ENCODE measurements at regions not wholly inside any gene's neighbourhood (a gene's known extent, or its start where the extent isn't known, plus 50 kb on each side); places are given as distances from the start of the nearest gene placed in this dataset.

DNA sequence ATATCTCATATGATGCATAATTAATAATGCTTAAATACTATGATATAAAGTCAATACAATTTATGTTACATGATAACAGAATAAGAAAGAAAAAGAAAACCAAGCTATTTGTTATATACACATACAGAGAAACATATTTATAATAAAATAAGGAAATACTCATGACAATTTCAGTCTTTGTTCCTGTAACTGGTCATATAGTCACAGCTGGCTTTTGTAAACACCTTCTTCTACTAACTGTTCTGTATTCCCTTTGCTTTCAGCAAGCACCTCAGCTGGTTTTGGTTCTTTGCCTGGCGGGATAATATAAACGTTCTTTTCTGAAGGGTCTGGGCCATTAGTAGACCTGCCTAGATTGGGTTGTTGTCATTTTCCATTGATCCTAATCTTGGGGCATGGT lies 158.5 kb downstream of the COPS8 start:
- TF ChIP-seq, protein P1, sequence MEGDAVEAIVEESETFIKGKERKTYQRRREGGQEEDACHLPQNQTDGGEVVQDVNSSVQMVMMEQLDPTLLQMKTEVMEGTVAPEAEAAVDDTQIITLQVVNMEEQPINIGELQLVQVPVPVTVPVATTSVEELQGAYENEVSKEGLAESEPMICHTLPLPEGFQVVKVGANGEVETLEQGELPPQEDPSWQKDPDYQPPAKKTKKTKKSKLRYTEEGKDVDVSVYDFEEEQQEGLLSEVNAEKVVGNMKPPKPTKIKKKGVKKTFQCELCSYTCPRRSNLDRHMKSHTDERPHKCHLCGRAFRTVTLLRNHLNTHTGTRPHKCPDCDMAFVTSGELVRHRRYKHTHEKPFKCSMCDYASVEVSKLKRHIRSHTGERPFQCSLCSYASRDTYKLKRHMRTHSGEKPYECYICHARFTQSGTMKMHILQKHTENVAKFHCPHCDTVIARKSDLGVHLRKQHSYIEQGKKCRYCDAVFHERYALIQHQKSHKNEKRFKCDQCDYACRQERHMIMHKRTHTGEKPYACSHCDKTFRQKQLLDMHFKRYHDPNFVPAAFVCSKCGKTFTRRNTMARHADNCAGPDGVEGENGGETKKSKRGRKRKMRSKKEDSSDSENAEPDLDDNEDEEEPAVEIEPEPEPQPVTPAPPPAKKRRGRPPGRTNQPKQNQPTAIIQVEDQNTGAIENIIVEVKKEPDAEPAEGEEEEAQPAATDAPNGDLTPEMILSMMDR (IDR thresholded peaks at IDR 0.05; ENCODE audit: partially characterized antibody, unreplicated experiment), result no peak
- Mint-ChIP-seq H3K27ac (ENCODE audit: unreplicated experiment) (no peak overlapping the region), H3K4me3 (ENCODE audit: unreplicated experiment) (no peak overlapping the region), H3K36me3 (ENCODE audit: unreplicated experiment) (peaks cover 16% of the 10 kb centered on the region), H3K9me3 (ENCODE audit: unreplicated experiment) (no peaks in the 10 kb centered on the region), H3K27me3 (ENCODE audit: unreplicated experiment) (no peaks in the 10 kb centered on the region), H3K4me1 (ENCODE audit: low read depth, unreplicated experiment) (no peaks in the 10 kb centered on the region)
- no peak for DNase-seq

DNA sequence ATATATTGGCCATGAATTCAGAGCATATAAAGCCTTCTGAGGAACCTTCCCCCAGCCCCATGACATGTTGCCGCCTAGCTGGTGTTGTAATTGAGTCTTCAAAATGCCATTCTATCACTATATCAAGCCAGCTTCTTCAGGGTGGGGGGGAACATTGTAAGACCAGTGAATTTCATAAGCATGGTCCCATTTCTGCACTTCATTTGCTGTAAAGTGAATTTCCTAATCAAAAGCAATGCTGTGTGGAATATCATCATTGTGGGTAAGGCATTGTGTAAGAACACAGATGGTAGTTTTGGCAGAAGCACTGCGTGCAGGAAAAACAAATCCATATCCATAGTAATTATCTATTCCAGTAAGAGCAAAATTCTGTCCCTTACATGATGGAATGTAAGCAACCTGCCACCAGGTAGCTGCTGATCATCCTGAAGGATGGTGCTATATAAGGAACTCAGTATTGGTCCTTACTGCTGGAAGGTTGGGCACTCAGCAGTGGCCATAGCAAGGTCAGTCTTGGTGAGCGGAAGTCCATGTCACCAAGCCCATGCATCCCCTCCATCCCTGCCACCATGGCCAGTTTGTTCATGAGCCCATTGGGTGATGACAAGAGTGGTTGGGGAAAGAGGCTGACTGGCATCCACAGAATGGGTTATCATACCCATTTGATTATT lies 159.4 kb downstream of the COPS8 start:
- no peak overlapping the region for H3K4me3 Mint-ChIP-seq (ENCODE audit: unreplicated experiment)
- TF ChIP-seq, protein P1 (IDR thresholded peaks at IDR 0.05; ENCODE audit: partially characterized antibody, unreplicated experiment), result no peak
- H3K27me3 Mint-ChIP-seq (ENCODE audit: unreplicated experiment), result no peaks in the 10 kb centered on the region
- H3K4me1 Mint-ChIP-seq (ENCODE audit: low read depth, unreplicated experiment), result no peaks in the 10 kb centered on the region
- peaks cover 20% of the 10 kb centered on the region for H3K36me3 Mint-ChIP-seq (ENCODE audit: unreplicated experiment)
- H3K9me3 Mint-ChIP-seq (ENCODE audit: unreplicated experiment), result peaks cover 1% of the 10 kb centered on the region
- no peak overlapping the region for H3K27ac Mint-ChIP-seq (ENCODE audit: unreplicated experiment)
- DNase-seq, result no peak

- Mint-ChIP-seq H3K27ac (ENCODE audit: unreplicated experiment) (no peak overlapping the region), H3K4me3 (ENCODE audit: unreplicated experiment) (no peak overlapping the region), H3K27me3 (ENCODE audit: unreplicated experiment) (no peaks in the 10 kb centered on the region), H3K36me3 (ENCODE audit: unreplicated experiment) (peaks cover 5% of the 10 kb centered on the region), H3K4me1 (ENCODE audit: low read depth, unreplicated experiment) (no peaks in the 10 kb centered on the region), H3K9me3 (ENCODE audit: unreplicated experiment) (peaks cover 1% of the 10 kb centered on the region)
- TF ChIP-seq, protein P1 (IDR thresholded peaks at IDR 0.05; ENCODE audit: partially characterized antibody, unreplicated experiment), result no peak
- DNase-seq, result no peak
These were observed 163.4 kb downstream of the COL6A3 start for GRCh38 chr2:237250599-237250998.

- Mint-ChIP-seq H3K36me3 (ENCODE audit: unreplicated experiment) (peaks cover 5% of the 10 kb centered on the region), H3K4me1 (ENCODE audit: low read depth, unreplicated experiment) (no peaks in the 10 kb centered on the region), H3K9me3 (ENCODE audit: unreplicated experiment) (peaks cover 1% of the 10 kb centered on the region), H3K27ac (ENCODE audit: unreplicated experiment) (no peak overlapping the region), H3K4me3 (ENCODE audit: unreplicated experiment) (no peak overlapping the region), H3K27me3 (ENCODE audit: unreplicated experiment) (no peaks in the 10 kb centered on the region)
- TF ChIP-seq, protein P1 (IDR thresholded peaks at IDR 0.05; ENCODE audit: partially characterized antibody, unreplicated experiment), result no peak
- DNase-seq, result no peak
These were observed 162.0 kb downstream of the COL6A3 start for GRCh38 chr2:237251986-237252385.

GRCh38 chr2:237253046-237253702 lies 160.8 kb downstream of the COL6A3 start:
- no peaks in the 10 kb centered on the region for H3K4me1 Mint-ChIP-seq (ENCODE audit: low read depth, unreplicated experiment)
- DNase-seq, result no peak
- H3K4me3 Mint-ChIP-seq (ENCODE audit: unreplicated experiment), result no peak overlapping the region
- peaks cover 5% of the 10 kb centered on the region for H3K36me3 Mint-ChIP-seq (ENCODE audit: unreplicated experiment)
- TF ChIP-seq, protein P1 (IDR thresholded peaks at IDR 0.05; ENCODE audit: partially characterized antibody, unreplicated experiment), result no peak
- no peak overlapping the region for H3K27ac Mint-ChIP-seq (ENCODE audit: unreplicated experiment)
- H3K9me3 Mint-ChIP-seq (ENCODE audit: unreplicated experiment), result peaks cover 1% of the 10 kb centered on the region
- no peaks in the 10 kb centered on the region for H3K27me3 Mint-ChIP-seq (ENCODE audit: unreplicated experiment)

All from glutamatergic neuron (in vitro differentiated cells).